ENCODE measurements at regions not wholly inside any gene's neighbourhood (a gene's known extent, or its start where the extent isn't known, plus 50 kb on each side); places are given as distances from the start of the nearest gene placed in this dataset.
A peak's percentile ranks its signal among the peaks of the same experiment; 100 is the strongest.

DNA sequence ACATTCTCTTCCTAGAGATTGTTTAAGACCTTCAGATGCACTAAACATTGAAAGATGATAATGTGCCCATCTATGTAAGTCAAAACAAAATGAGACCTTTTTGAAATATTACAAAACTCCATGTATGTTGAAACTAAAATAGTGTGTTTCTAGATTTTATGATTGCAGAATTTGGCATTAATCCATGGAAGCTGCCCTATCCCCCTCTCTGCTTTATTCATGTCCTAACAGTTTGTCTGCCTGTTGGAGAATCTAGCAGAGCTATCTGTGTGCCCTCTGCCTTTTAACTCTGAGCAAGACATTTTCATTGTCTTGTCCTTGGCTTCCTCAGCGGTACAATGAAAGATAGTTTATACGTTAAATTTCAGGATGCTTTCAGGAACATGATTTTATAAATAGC is 105.5 kb downstream of the FAT3 start:
- no peaks in the 10 kb centered on the region for H3K36me3 ChIP-seq
- no peak overlapping the region for H3K4me3 ChIP-seq
- H3K9me3 ChIP-seq: no peaks in the 10 kb centered on the region
- 58 to 68% methylated on average over 2 of the region's 2 CpGs for WGBS, 2 donors (ENCODE audit: low coverage in 1 of 2)
- TF ChIP-seq POLR2A (IDR thresholded peaks at IDR 0.05): no peak
- TF ChIP-seq, protein P1, sequence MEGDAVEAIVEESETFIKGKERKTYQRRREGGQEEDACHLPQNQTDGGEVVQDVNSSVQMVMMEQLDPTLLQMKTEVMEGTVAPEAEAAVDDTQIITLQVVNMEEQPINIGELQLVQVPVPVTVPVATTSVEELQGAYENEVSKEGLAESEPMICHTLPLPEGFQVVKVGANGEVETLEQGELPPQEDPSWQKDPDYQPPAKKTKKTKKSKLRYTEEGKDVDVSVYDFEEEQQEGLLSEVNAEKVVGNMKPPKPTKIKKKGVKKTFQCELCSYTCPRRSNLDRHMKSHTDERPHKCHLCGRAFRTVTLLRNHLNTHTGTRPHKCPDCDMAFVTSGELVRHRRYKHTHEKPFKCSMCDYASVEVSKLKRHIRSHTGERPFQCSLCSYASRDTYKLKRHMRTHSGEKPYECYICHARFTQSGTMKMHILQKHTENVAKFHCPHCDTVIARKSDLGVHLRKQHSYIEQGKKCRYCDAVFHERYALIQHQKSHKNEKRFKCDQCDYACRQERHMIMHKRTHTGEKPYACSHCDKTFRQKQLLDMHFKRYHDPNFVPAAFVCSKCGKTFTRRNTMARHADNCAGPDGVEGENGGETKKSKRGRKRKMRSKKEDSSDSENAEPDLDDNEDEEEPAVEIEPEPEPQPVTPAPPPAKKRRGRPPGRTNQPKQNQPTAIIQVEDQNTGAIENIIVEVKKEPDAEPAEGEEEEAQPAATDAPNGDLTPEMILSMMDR (IDR thresholded peaks at IDR 0.05): no peak
- TF ChIP-seq EP300 (IDR thresholded peaks at IDR 0.05; ENCODE audit: low read depth): no peak
- TF ChIP-seq POLR2AphosphoS5 (IDR thresholded peaks at IDR 0.05): no peak
- no peak for DNase-seq
- in situ Hi-C loops (cut with MboI; ENCODE audit: low pct_ligation_motif_present in 1 of 4, low pct_unique_long_range_greater_than_20kb in 1 of 4, low sequenced_read_pairs in 3 of 4) (no loop called here), intact Hi-C loops (cut with DNase I; ENCODE audit: low total_unique reads) (no loop called here)
- no peak overlapping the region for H3K27ac ChIP-seq
- H3K4me1 ChIP-seq: no peaks in the 10 kb centered on the region
- H3K27me3 ChIP-seq: no peaks in the 10 kb centered on the region

GRCh38 chr11:92332986-92333385 is 108.4 kb downstream of the FAT3 start:
- H3K4me1 ChIP-seq: no peaks in the 10 kb centered on the region
- in situ Hi-C loops (cut with MboI; ENCODE audit: low pct_ligation_motif_present in 1 of 4, low pct_unique_long_range_greater_than_20kb in 1 of 4, low sequenced_read_pairs in 3 of 4) (no loop called here), intact Hi-C loops (cut with DNase I; ENCODE audit: low total_unique reads) (no loop called here)
- TF ChIP-seq, protein P1 (IDR thresholded peaks at IDR 0.05): no peak
- no peak overlapping the region for H3K27ac ChIP-seq
- no peaks in the 10 kb centered on the region for H3K9me3 ChIP-seq
- WGBS, 2 donors (ENCODE audit: low coverage in 1 of 2): 70 to 79% methylated on average over 1 of the region's 1 CpG
- no peaks in the 10 kb centered on the region for H3K36me3 ChIP-seq
- no peak overlapping the region for H3K4me3 ChIP-seq
- no peaks in the 10 kb centered on the region for H3K27me3 ChIP-seq
- no peak for DNase-seq

DNA sequence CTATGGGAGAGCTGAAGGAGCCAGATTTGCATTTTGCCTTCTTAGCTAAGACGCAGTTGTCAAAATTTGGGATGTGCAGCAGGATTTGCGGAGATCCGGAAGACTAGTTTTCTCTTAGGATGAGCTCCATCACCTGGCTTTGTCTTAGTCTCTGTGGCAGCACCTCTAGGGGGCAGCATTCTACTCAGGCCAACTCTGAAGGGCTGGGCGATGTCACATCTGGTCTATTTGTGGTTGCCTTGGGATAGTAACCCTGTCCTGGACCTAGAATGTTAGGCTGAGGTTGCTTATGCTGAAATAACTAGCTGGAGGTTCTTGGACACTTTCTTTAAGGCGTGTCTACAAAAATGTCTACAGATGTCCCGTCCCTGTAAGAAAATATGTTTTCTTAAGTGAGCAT is 116.2 kb downstream of the FAT3 start:
- intact Hi-C loops (cut with DNase I; ENCODE audit: low total_unique reads) (no loop called here), in situ Hi-C loops (cut with MboI; ENCODE audit: low pct_ligation_motif_present in 1 of 4, low pct_unique_long_range_greater_than_20kb in 1 of 4, low sequenced_read_pairs in 3 of 4) (no loop called here)
- H3K4me3 ChIP-seq: no peak overlapping the region
- no peaks in the 10 kb centered on the region for H3K9me3 ChIP-seq
- no peaks in the 10 kb centered on the region for H3K27me3 ChIP-seq
- no peaks in the 10 kb centered on the region for H3K36me3 ChIP-seq
- no peak overlapping the region for H3K27ac ChIP-seq
- 91 to 100% methylated on average over 2 to 6 of the region's 6 CpGs for WGBS, 2 donors (ENCODE audit: low coverage in 1 of 2)
- H3K4me1 ChIP-seq: no peaks in the 10 kb centered on the region
- peak; percentile 8 for DNase-seq
- no peak for TF ChIP-seq POLR2A (IDR thresholded peaks at IDR 0.05)
- TF ChIP-seq, protein P1 (IDR thresholded peaks at IDR 0.05): peak in 1 of 5 experiments; percentile 14
- no peak for TF ChIP-seq POLR2AphosphoS5 (IDR thresholded peaks at IDR 0.05)
- no peak for TF ChIP-seq EP300 (IDR thresholded peaks at IDR 0.05; ENCODE audit: low read depth)

- no peak overlapping the region for H3K27ac ChIP-seq
- H3K9me3 ChIP-seq: no peaks in the 10 kb centered on the region
- intact Hi-C loops (cut with DNase I; ENCODE audit: low total_unique reads) (no loop called here), in situ Hi-C loops (cut with MboI; ENCODE audit: low pct_ligation_motif_present in 1 of 4, low pct_unique_long_range_greater_than_20kb in 1 of 4, low sequenced_read_pairs in 3 of 4) (no loop called here)
- no peaks in the 10 kb centered on the region for H3K4me1 ChIP-seq
- TF ChIP-seq, protein P1 (IDR thresholded peaks at IDR 0.05): no peak
- TF ChIP-seq EP300 (IDR thresholded peaks at IDR 0.05; ENCODE audit: low read depth) (no peak), POLR2A (IDR thresholded peaks at IDR 0.05) (no peak), POLR2AphosphoS5 (IDR thresholded peaks at IDR 0.05) (no peak)
- no peak for DNase-seq
- no peaks in the 10 kb centered on the region for H3K36me3 ChIP-seq
- 75% methylated on average over 8 to 9 of the region's 9 CpGs for WGBS, 2 donors (ENCODE audit: low coverage in 1 of 2)
- H3K4me3 ChIP-seq: no peak overlapping the region
- H3K27me3 ChIP-seq: no peaks in the 10 kb centered on the region
These were observed 117.6 kb downstream of the FAT3 start for GRCh38 chr11:92342034-92342720.

Data from transverse colon (tissue), 4 donors.